HG03439 (cell line): ENCODE measurements at regions not wholly inside any gene's neighbourhood (a gene's known extent, or its start where the extent isn't known, plus 50 kb on each side); places are given as distances from the start of the nearest gene placed in this dataset.
"Not testable (repeated sequence)": the region's sequence is repeated elsewhere in the genome, so short reads cannot be mapped to it uniquely, and the experiment has no call there.

Experiments
- ATAC-seq: cut with Tn5 transposase; IDR thresholded peaks from one replicate; pipeline ENCODE4 v1.9.1; 2021; ENCODE audit warnings: mild to moderate bottlenecking, moderate library complexity; ENCODE audit not compliant: unreplicated experiment

GRCh38 chr12:4193821-4194220, 79.7 kb upstream of the CCND2 start:
- ATAC-seq: no peak

- ATAC-seq: no peak
These were observed 81.9 kb upstream of the CCND2 start for GRCh38 chr12:4191642-4192041.

- no peak for ATAC-seq
These were observed 82.4 kb upstream of the CCND2 start for GRCh38 chr12:4191149-4191548.

- no peak for ATAC-seq
These were observed 83.0 kb upstream of the CCND2 start for GRCh38 chr12:4190366-4191063.

- no peak for ATAC-seq
These were observed 83.8 kb upstream of the CCND2 start for GRCh38 chr12:4189721-4190120.

GRCh38 chr12:4187916-4188315, 85.6 kb upstream of the CCND2 start:
- ATAC-seq: no peak

GRCh38 chr12:4187315-4187714, 86.2 kb upstream of the CCND2 start:
- ATAC-seq: not testable (repeated sequence)

GRCh38 chr12:4178424-4179170, 95.0 kb upstream of the CCND2 start:
- no peak for ATAC-seq

GRCh38 chr12:4177262-4177661, 96.3 kb upstream of the CCND2 start:
- ATAC-seq: no peak

GRCh38 chr12:4176168-4176567, 97.4 kb upstream of the CCND2 start:
- ATAC-seq: no peak

- no peak for ATAC-seq
These were observed 99.1 kb upstream of the CCND2 start for GRCh38 chr12:4174417-4174816.

- no peak for ATAC-seq
These were observed 100.6 kb upstream of the CCND2 start for GRCh38 chr12:4172999-4173398.

GRCh38 chr12:4171742-4172141, 101.8 kb upstream of the CCND2 start:
- no peak for ATAC-seq

- ATAC-seq: no peak
These were observed 103.6 kb upstream of the CCND2 start for GRCh38 chr12:4169959-4170358.

GRCh38 chr12:4169531-4169930, 104.0 kb upstream of the CCND2 start:
- no peak for ATAC-seq

- no peak for ATAC-seq
These were observed 105.5 kb upstream of the CCND2 start for GRCh38 chr12:4168036-4168435.

- ATAC-seq: peak; percentile 61
These were observed 108.7 kb upstream of the CCND2 start for GRCh38 chr12:4164559-4165558.

GRCh38 chr12:4164188-4164558, 109.4 kb upstream of the CCND2 start:
- no peak for ATAC-seq

GRCh38 chr12:4161718-4162117, 111.8 kb upstream of the CCND2 start:
- ATAC-seq: no peak

GRCh38 chr12:4160314-4161040, 113.1 kb upstream of the CCND2 start:
- ATAC-seq: no peak

- no peak for ATAC-seq
These were observed 113.7 kb upstream of the CCND2 start for GRCh38 chr12:4159851-4160250.
